Anterior cingulate cortex (tissue), 58 donors: ENCODE measurements at regions not wholly inside any gene's neighbourhood (a gene's known extent, or its start where the extent isn't known, plus 50 kb on each side); places are given as distances from the start of the nearest gene placed in this dataset.
A peak's percentile ranks its signal among the peaks of the same experiment; 100 is the strongest.

Source experiments
- DNase-seq, 58 donors: peaks; one replicate each; lab custom pipeline; 2025; lab: John Stamatoyannopoulos, UW

DNA sequence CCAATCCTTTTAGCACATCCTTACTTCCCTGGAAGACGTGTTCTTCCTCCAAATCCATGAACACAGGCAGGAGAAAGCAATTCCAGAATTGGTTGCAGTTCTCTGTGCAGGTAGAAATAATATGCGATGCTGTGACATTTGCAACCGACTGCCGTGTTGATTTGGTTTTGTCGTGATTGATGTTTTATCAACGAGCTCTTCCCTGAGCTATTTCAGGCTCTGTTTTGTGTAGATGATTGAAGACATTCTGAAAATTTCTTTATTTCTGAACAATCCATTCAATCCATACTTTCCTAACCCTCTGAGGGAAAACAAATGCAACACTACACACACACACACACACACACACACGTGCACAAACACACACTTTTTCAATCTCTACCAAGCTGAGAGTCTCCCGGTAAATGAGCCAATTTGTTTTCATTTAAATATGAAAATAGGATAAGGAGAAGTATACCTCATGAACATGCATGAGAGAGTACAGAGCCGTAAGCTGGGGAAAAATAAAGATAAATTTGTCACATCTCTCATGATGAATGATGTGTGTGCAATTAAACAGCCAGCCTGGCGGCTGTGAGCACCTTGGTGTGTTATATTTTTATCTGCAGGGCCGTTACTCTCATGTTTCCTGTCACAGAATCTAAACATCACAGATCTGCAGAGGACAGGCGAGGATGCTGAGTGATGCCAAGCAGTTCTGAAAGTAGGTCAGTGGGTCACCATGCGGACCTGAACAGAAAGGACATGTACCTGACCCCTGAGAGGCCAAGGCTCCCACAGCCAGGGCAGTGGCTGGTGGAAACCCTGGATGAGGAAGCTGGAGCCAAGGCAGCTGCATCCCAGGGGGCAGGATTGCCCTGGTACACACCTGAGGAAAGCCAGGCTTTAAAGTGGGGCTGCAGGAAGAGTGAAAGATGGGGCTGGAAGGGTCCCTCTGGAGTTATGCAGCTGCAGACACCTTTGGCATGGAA, 64.8 kb downstream of the PDCL3 start:
- no peak for DNase-seq

- no peak for DNase-seq
Observed at GRCh38 chr2:100628506-100628905, 65.7 kb downstream of the PDCL3 start.

- no peak for DNase-seq
Observed at GRCh38 chr2:100629309-100629708, 66.5 kb downstream of the PDCL3 start.

DNA sequence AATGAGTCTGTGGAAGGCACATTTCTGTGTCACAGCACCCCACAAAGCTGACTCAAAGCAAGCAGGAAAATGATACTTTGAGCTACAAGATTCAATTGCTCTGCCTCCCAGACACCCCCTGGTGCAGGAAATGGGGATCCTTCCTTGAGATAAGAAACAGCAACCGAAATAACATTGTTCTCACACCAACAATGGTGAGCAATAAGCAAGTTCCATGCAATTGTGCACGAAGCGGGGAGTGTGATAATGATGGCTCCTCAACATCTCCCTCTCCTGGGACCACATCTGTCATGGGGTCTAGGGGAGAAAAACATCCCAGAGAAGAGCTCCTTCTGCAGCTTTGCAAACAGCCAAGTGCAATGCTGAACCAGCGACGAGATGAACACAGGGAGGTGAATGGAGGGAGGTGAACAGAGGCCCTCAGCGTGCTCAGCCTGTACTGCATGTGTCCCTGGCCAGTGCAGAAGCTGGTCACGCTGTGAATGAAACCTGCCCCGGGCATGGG, 67.7 kb downstream of the PDCL3 start:
- DNase-seq, result no peak

DNA sequence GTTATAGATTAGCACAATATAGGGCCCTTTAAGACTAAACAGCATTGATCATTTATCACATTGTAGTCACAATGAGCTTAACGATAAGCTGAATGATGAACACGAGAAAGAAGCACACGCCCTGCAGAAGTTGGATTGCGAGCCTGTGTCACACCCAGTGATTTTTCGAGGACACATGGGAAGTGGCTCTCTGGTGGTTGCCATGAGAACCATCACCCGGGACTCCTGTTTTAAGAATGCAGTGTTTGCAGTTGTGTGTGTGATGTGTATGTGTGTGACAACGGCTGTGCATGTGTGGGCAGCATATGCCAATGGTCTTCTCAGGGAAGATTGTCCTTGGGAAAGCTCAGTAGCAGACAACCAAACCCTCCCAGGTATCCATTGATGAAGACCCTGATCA, 69.2 kb downstream of the PDCL3 start:
- DNase-seq, result peak in 4 of 58 donors; percentile 13 to 28 (median 24)

- no peak for DNase-seq
Observed at GRCh38 chr2:100632759-100633158, 70.0 kb downstream of the PDCL3 start.

DNA sequence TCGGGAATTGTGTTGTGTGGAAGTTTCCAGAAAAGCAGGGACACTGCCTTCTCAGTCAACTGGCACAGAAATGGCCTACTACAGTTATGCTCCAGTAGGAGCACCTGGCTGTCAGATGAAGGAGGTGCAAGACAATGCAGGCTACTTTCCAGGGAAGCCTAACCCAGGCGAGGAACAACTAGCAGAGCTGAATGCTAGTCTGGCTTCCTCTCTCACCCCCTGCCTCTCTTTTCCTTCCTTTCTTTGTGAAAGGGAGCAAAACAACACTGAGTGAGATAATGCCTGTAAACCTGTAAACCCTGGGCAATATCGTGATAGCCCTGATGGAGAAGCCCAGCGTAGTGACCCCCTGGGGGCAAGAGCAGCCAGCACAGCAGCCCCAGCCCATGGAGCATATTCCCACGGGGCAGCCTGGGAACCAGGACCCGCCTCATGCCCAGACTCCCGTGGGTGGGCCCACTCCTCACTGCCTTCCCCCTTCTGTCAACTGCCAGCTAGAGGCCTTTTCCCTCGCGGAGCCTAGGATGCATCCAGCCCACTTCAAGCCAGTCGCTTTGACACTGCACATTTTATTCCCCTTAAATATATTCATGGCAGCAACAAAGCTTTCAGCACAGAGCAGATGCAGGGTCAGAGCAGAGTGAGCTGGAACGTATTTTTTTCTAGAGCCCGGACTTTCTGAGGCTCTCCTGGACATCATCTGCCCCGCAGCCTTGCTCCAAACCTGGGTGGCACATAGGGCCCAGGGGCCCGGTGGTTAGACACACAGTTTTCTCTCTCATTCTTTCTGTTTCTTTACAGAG, 77.0 kb downstream of the PDCL3 start:
- DNase-seq, result no peak

DNA sequence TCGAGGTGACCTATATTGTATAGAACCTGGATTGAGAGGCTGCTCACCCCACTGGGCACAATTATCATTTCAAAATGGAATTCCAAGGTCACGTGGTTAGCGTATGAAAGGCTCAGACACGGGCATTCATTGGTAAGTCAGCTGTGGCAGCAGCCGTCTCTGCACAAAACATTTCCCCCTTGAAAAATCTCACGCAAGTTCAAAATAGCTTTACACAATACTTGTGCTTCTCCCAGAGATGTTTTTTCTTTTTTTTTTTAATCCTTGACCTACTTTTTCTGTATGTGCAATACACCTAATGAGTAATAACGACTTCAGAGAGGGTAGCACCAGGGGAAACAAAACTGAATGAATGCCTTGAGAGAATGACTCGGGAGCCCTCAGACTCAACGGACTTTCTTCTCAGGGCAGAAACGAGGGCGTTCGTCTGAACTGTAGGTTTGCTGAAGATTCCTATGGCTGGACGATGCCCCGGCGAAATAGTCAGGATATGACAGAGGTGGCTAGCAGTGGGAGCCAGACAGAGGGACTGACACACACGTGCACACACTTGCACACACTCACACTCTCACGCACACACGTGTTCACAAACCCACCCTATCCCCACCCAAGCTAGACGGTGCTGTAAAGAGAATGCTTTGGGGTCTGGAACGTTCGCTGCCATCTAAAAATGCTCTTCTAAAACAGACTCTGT, 77.8 kb downstream of the PDCL3 start:
- DNase-seq, result no peak

- DNase-seq, result peak in 1 of 58 donors; percentile 8
Observed at GRCh38 chr2:100641125-100641435, 78.3 kb downstream of the PDCL3 start.

GRCh38 chr2:100642425-100642824, 79.6 kb downstream of the PDCL3 start:
- DNase-seq, result no peak

DNA sequence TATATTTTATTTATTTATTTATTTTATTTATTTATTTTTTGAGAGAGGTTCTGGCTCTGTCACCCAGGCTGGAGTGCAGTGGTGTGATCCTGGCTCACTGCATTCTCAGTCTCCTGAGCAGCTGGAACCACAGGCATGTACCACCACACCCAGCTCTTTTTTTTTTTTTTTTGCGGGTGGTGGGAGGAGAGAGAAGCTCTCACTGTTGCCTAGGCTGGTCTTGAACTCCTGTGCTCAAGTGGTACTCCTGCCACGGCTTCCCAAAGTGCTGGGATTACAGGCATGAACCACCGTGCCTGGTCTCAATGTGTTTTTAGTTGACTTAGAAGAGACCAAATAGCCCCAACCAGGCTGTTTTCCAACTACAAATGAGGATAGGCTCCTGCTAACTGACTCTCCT, 80.7 kb downstream of the PDCL3 start:
- no peak for DNase-seq

DNA sequence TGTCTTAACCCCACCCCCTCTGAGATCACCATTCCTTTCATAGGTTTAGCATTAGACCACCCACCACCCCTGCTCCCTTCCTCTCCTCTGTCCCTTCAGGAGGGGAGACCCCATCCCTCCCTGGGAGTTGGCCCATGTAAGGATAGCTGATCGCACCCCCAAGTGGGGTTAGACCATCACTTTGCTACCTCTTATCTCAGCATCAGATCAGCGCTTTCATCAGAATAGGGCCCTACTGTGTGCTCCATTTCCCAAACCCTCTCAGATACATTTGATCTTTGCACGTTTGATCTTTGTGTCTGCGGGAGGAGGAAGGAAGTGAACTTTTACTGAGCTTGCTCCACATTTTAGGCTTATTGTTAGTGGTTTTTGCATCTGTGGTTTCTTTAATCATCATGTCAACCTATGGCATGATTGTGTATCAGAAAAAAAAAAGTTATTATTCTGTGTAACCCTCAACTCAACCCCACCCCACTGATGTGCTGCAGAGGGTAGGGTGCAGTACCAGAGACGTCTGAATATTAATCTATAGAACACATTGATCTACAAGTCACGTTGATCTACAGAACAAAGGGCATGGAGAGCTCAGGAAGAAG, 81.2 kb downstream of the PDCL3 start:
- DNase-seq, result no peak

GRCh38 chr2:100645695-100646429, 83.1 kb downstream of the PDCL3 start:
- no peak for DNase-seq

DNA sequence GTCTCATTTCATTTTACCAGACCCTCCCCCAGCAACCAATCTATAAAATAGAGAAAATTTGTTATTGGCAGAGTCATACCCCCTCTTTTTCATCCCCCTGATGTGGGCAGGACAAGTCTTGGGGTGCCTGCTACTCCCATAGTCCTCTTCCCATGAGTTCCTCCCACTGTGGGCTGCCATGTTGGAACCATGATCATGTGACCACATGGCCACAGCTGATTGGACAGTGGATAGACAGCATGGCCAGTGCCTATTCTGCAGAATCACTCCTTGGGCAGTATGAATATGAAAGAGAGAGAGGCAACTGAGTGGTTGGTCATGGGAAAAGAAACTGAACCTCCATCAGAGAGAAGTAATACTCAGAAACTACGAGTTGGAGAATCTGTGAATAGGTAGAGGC, 84.9 kb downstream of the PDCL3 start:
- DNase-seq, result no peak

DNA sequence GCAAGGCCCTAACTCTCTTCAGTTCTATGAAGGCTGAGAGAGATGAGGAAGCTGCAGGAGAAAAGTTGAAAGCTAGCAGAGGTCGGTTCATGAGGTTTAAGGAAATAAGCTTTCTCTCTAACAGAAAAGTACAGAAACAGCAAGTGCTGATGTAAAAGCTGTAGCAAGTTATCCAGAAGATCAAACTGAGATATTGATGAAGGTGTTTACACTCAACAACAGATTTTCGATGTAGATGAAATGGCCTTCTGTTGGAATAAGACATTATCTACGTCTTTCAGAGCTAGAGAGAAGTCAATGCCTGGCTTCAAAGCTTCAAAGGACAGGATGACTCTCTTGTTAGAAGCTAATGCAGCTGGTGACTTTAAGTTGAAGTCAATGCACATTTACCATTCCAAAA, 87.4 kb downstream of the PDCL3 start:
- DNase-seq, result no peak

GRCh38 chr2:100653449-100654035, 90.7 kb downstream of the PDCL3 start:
- DNase-seq, result no peak

- DNase-seq, result no peak
Observed at GRCh38 chr2:100654611-100655010, 91.8 kb downstream of the PDCL3 start.

GRCh38 chr2:100655446-100655845, 92.7 kb downstream of the PDCL3 start:
- no peak for DNase-seq

DNA sequence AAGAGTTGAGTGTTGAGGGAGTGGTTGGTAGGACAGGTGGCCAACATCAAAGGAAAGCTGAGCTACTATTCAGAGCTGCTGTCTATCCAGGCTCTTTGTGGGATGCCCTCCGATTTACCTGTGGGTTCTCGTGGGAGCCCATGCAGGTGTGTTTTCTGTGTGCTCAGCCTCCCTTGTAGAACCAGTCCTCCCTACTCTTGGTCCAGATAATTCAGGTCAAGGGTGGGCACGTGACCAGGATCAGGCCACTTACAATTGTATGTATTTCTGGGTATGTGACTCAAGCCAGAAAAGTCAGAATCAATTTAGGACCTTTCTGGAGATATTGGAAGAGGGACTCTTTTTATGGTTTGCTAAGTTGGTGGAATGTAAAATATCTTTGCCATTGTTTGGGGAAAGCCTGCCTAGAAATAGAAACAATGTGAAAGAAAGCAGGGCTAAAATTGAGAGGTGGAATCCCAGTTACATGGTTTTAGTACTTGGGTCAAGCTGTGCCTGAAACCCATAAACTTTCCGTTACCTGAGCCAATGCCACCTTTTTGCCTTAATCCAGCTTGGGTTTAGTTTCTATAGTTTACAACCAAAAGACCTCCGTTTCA, 93.2 kb downstream of the PDCL3 start:
- no peak for DNase-seq
